Dedifferentiated amniotic fluid mesenchymal stem cell (primary cell): ENCODE measurements at regions not wholly inside any gene's neighbourhood (a gene's known extent, or its start where the extent isn't known, plus 50 kb on each side); places are given as distances from the start of the nearest gene placed in this dataset.
"Not testable (repeated sequence)": the region's sequence is repeated elsewhere in the genome, so short reads cannot be mapped to it uniquely, and the experiment has no call there.

ENCODE experiments used
- DNase-seq: peaks from one replicate; pipeline ENCODE4 v3.0.0-alpha.2; 2016; ENCODE audit errors: extremely low spot score

DNA sequence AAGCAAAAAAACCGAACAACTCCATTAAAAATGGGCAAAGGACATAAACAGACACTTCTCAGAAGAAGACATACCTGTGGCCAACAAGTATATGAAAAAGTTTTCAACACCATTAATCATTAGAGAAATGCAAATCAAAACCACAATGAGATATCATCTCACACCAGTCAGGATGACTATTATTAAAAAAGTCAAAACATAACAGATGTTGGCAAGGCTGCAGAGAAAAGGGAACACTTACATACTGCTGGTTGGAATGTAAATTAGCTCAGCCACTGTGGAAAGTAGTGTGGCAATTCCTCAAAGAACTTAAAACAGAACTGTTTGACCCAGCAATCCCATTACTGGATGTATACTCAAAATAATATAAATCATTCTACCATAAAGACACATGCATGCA is 436.3 kb downstream of the KLHL13 start:
- DNase-seq = no peak

DNA sequence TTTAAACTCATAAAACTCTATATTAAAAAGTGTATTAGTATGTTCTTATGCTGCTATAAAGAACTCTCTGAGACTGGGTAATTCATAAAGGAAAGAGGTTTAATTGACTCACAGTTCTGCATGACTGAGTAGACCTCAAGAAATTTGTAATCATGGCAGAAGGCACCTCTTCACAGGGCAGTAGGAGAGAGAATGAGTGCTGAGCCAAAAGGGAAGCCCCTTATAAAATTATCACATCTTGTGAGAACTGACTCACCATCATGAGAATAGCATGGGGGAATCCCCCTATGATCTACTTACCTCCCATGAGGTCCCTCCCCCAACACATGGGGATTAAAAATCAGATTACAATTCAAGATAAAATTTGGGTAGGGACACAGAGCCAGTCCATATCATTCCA is 463.2 kb downstream of the KLHL13 start:
- DNase-seq = no peak

DNA sequence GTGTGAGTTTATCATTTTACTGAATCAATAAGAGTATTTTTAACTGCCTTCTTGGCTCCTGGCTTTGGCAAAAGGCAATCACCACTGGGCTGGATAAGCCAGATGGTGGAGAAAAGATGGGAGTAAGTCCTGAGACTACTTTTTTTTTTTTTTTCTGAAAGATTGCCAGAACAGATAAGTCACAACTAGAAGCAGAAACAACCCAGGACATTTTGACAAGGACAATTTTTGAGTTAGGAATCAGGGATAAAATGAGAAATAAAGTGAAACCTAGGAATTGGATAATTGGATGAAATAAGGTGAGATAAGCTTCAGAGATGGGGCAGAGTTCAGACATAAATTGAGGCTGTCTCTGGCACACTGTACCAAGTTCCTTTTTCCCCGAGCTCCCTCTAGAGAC is 471.0 kb downstream of the KLHL13 start:
- DNase-seq = no peak

- DNase-seq = no peak
These were observed 474.5 kb downstream of the KLHL13 start for GRCh38 chrX:117641913-117642656.

DNA sequence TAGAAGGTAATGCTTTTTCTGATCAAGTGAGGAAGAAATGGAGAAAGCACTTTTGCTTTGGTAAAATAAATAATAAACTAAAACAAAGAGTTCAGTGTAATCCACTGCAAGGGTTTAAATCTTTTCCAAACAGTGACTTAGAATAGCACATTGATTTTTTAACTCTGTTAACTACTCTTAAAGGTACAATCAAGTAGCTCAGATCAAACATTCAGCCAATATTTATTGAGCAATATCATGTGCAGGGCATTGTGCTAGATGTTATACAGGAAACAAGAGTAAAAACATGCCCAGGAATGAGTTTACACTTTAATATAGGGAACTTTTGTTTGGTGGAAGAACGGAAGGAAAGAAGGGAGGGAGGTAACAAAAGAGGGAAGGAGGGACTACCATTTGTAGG is 479.8 kb downstream of the KLHL13 start:
- no peak for DNase-seq

- no peak for DNase-seq
These were observed 483.3 kb downstream of the KLHL13 start for GRCh38 chrX:117633277-117633676.

- DNase-seq = no peak
These were observed 488.2 kb downstream of the KLHL13 start for GRCh38 chrX:117628381-117628780.

DNA sequence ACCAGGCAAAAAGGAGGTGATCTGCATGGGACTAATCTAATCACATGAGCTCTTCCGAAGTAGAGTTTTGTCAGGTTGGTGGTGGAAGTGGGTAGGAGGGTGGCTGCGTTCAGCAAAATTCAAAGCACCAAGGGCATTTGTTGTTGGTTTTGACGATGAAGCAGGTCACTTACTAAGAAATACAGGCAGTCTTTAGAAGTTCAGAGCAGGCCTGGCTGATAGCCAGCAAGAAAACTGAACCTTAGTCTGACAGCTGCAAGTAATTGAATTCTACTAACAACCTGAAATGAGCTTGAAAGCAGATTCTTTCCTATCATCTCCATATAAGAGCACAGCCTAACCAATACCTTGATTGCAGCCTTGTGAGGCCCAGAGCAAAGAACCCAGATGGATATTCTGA is 505.8 kb downstream of the KLHL13 start:
- DNase-seq = no peak

DNA sequence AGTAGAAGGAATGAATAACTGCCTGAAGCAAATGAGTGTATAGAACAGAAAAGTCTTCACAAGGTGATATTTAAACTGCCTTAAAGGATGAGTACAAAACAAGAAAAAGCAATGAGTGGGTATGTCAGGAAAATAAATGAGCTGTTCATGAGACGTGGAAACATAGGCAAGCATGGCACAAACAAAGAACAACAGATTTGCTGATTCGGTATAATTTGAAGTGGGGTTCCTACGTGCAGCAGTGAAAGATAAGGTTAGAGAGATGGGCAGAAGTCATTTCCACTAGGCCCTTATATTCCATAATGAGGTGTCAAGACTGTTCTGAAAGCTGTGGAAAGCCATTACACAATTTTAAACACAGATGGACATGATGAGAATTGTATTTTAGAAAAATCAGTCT is 506.6 kb downstream of the KLHL13 start:
- DNase-seq = no peak

- no peak for DNase-seq
These were observed 509.0 kb downstream of the KLHL13 start for GRCh38 chrX:117607561-117607960.

DNA sequence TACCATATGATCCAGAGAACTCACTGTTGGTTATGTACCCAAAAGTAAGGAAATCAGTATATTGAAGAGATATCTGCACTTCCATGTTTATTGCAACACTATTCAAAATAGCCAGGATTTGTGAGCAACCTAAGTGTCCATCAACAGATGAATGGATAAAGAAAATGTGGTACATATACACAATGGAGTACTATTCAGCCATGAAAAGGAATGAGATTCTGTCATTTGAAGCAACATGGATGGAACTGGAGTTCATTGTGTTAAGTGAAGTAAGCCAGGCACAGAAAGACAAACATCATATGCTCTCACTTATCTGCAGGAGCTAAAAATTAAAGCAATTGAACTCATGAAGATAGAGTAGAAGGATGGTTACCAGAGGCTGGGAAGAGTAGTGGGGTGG is 510.5 kb downstream of the KLHL13 start:
- not testable (repeated sequence) for DNase-seq

DNA sequence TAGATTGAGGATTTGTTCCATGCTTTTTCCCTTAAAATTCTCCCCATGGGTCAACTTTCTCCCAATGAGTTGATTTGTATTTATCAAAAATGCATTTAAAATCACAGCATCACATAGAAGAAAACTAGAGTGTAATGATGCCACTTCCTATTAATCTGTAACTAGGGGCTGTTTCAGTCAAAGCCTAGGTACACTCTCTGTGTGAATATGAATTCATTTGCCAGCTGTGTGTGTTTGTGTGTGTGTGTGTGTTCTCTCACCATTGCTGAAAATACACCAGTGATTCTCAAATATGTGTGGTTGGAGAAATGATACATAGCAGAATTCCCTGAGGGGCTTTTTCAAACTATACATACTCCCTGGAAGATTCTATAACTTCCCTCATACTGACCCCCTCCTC is 546.5 kb downstream of the KLHL13 start:
- no peak for DNase-seq

- DNase-seq = no peak
These were observed 548.4 kb downstream of the KLHL13 start for GRCh38 chrX:117568238-117568637.

DNA sequence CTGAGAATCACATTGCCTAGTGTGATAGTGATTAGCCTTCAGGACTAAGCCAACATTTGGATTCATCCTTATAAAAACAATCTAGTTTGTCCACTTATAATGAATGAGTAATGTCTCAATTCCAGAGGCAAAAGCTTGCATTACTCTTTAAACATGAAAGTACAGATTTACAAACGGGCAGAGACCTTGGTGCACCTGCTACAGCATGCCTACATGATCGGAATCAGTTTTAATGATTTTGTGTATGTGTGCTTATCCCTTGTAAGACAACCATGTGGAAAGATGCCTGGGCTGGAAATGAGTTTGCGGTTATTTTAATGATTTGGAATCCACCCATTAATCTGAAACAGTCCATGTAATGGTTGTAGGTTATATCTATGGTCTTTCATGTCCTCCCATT is 572.7 kb downstream of the KLHL13 start:
- no peak for DNase-seq

GRCh38 chrX:117539090-117539418 is 577.6 kb downstream of the KLHL13 start:
- DNase-seq = no peak

- no peak for DNase-seq
These were observed 578.2 kb downstream of the KLHL13 start for GRCh38 chrX:117538178-117539089.

- no peak for DNase-seq
These were observed 584.3 kb downstream of the KLHL13 start for GRCh38 chrX:117532339-117532738.

DNA sequence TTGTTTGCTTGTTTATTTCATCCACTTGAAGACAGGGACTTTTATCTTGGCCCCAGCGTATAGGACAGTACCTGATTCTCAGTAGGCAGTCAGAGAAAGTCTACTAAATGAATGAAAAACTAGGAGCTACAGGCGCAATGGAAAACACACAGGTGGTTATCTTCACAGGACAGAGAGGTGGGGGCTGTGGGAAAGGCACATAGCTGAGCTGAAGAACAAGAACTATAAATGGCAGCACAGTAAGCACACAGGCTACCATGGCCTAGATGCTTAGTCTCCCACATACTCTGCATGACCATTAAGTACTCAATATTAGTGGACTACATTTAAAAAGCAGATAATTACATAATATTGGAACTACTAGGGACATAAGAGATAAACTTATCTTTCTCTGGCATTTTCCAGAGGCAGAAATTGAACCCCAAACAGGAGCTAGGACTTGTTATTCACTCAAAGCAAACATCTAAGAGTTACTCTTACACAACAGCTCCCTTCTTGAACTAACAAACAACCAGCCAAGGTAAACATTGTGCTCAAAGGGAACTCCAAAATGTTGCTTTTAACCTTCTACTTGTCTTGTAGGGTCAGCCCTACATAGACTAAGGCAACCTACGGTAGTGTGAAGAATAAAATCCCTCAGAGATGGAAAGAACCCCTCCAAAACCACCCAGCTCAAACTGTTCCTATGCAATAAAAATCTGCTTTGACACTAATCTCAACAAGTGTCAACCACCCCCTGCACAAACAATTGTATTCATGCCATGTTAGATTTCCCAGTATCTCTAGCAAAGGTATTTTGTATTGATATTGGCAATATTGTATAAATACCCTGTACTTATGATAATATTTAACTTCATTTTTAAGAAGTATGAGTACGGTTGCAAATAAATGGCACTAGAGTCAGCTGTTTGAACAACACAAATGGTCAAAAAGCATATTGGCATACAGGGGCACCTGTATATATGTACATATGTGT is 593.6 kb downstream of the KLHL13 start:
- no peak for DNase-seq

DNA sequence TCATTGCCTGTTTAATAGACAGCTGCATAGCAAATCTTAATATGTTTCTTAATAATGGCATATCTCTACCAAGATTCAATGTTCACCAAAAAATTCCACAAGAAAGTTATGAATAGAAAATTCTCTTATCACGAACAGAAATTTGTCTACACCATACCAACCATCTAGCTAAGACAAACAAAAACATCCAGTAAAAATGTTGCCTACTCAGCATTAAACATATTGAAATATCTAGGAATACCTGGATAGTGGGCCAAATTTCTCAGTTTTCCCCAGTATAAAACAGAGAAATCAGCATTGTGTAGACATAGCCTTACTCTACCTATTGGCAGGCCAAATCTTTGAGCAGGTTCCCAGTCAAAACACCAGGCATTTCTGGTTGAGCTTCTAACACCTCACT is 598.6 kb downstream of the KLHL13 start:
- DNase-seq = no peak

DNA sequence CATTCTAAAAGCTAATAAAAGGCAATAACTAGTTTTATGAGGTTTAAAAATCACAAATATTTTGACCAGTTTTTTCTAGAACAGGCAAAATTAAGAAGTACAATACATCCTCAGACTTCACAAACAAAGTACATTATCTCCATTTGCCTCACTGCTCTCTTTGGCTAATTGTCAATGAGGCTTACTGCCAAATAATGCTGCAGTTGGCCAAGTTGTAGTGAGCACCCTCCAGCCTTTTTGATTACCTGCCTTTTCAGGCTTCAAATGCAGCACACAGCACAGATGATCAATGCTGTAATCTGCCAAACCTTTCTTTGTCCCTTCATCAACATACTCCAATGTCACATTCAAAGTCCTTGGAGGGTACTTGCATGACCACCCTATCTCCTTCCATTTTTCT is 605.2 kb downstream of the KLHL13 start:
- no peak for DNase-seq

GRCh38 chrX:117510453-117510852 is 606.2 kb downstream of the KLHL13 start:
- no peak for DNase-seq

DNA sequence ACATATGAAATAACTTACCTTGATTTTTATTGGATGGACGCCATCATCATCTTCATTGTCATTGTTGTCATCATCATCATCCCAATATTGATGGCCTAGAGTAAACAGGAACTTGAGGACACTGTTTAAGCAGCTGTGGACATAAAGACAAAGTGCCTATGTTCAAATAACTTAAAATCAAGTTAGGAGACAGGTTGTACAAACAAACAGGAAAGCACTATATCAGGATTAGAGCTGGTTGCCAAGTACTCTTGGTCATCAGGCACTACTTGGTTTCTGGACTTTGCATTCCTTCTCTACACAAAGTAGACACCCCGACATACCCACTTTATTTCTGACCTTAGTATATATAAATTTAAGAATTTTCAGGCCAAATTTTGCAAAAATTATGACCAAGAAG is 608.6 kb downstream of the KLHL13 start:
- DNase-seq = no peak
